ENCODE measurements at regions not wholly inside any gene's neighbourhood (a gene's known extent, or its start where the extent isn't known, plus 50 kb on each side); places are given as distances from the start of the nearest gene placed in this dataset.

- Histone ChIP-seq H3K18ac (ENCODE audit: insufficient read length, low read depth, low read length) (no peak overlapping the region), H2BK5ac (ENCODE audit: insufficient read length, low read length) (no peak overlapping the region), H3K4me1 (ENCODE audit: insufficient read depth, low read length) (no peaks in the 10 kb centered on the region), H3K79me2 (ENCODE audit: insufficient read depth, low read length) (no peaks in the 10 kb centered on the region), H3K56ac (ENCODE audit: insufficient read length, low read depth, low read length) (no peak overlapping the region), H4K5ac (ENCODE audit: insufficient read length, low read depth, low read length) (no peak overlapping the region), H2BK12ac (ENCODE audit: insufficient read length, low read depth, low read length) (no peak overlapping the region), H2AK5ac (ENCODE audit: insufficient read length, low read length) (no peak overlapping the region), H2BK20ac (ENCODE audit: low read depth, low read length, poor library complexity, severe bottlenecking) (no peak overlapping the region), H3K9ac (ENCODE audit: extremely low read depth, insufficient read length, low read length) (no peak overlapping the region), H3K23me2 (ENCODE audit: insufficient read length, low read depth, low read length, poor library complexity, severe bottlenecking) (no peaks in the 10 kb centered on the region), H4K91ac (ENCODE audit: insufficient read length, low read depth, low read length) (no peak overlapping the region), H3K79me1 (ENCODE audit: insufficient read depth, low read depth, low read length, poor library complexity, severe bottlenecking) (no peaks in the 10 kb centered on the region), H3K4me2 (ENCODE audit: insufficient read depth, insufficient read length, low read length) (no peak overlapping the region), H3K4ac (ENCODE audit: low read depth, low read length) (no peak overlapping the region), H2BK120ac (ENCODE audit: low read depth, low read length, poor library complexity, severe bottlenecking) (no peak overlapping the region), H2AFZ (ENCODE audit: low read length) (no peak overlapping the region), H4K20me1 (ENCODE audit: control insufficient read depth, insufficient read depth, insufficient read length) (no peaks in the 10 kb centered on the region), H3K14ac (ENCODE audit: insufficient read depth, low read length) (no peak overlapping the region), H2BK15ac (ENCODE audit: low read depth, low read length) (no peak overlapping the region), H3K9me3 (ENCODE audit: control insufficient read depth, low read depth, low read length) (no peaks in the 10 kb centered on the region), H3K27me3 (ENCODE audit: insufficient read depth, low read length) (no peaks in the 10 kb centered on the region), H3K27ac (ENCODE audit: insufficient read length, low read depth, low read length) (no peak overlapping the region), H3T11ph (ENCODE audit: low read length) (no peak overlapping the region), H4K8ac (replicated peaks; ENCODE audit: insufficient read length, low read depth, low read length) (no peak overlapping the region), H3K23ac (ENCODE audit: insufficient read length, low read depth, low read length) (no peak overlapping the region)
- Mint-ChIP-seq H3K27ac (no peak overlapping the region), H3K36me3 (ENCODE audit: insufficient read depth in 1 of 3, low read depth in 3 of 3) (no peaks in the 10 kb centered on the region), H3K4me3 (no peak overlapping the region), H3K27me3 (ENCODE audit: low read depth) (no peaks in the 10 kb centered on the region; the same call in 1 of the 2 replicates), H3K4me1 (peaks cover 8 to 12% of the 10 kb centered on the region in 2 experiments), H3K9me3 (no peaks in the 10 kb centered on the region)
- DNase-seq: no peak
- WGBS (ENCODE audit: extremely low coverage, insufficient read length, low lambda C conversion rate): no CpG with 5 or more reads among the region's 2 CpGs
- TF ChIP-seq CTCF (conservative IDR thresholded peaks at IDR 0.05): no peak
These were observed 273.3 kb upstream of the LCORL start for GRCh38 chr4:18294846-18295245.
